Stomach (tissue), 4 donors: ENCODE measurements at regions not wholly inside any gene's neighbourhood (a gene's known extent, or its start where the extent isn't known, plus 50 kb on each side); places are given as distances from the start of the nearest gene placed in this dataset.

Experiments
- CTCF ChIP-seq, 7 experiments: fragments of 450-650 bp in 4 of 7; fragments of 200-600 bp in 3 of 7; sonication (generic) in 3 of 7; IDR thresholded peaks; one replicate each; pipeline ENCODE4 v1.5.1; 2016 to 2019; ENCODE audit warnings: antibody characterized with exemption in 7 of 7, control low read depth in 2 of 7, mild to moderate bottlenecking in 1 of 7
- EP300 ChIP-seq: sonication (generic); formaldehyde crosslinking; IDR thresholded peaks from one replicate; pipeline ENCODE4 v1.6.1; 2017; ENCODE audit warnings: antibody characterized with exemption
- POLR2A ChIP-seq, 4 donors: fragments of 450-650 bp; IDR thresholded peaks; one replicate each; pipeline ENCODE4 v1.6.1; 2016; ENCODE audit warnings: antibody characterized with exemption in 4 of 4, control low read depth in 2 of 4, mild to moderate bottlenecking in 1 of 4, moderate library complexity in 1 of 4
- POLR2AphosphoS5 ChIP-seq, 3 donors: sonication (generic); formaldehyde crosslinking; IDR thresholded peaks; one replicate each; pipeline ENCODE4 v1.6.1; 2016; ENCODE audit warnings: antibody characterized with exemption in 3 of 3

GRCh38 chr10:4579844-4580243 lies 246.2 kb upstream of the AKR1E2 start:
- TF ChIP-seq POLR2A (IDR thresholded peaks at IDR 0.05): no peak
- no peak for TF ChIP-seq CTCF (IDR thresholded peaks at IDR 0.05)
- TF ChIP-seq EP300: no peak
- TF ChIP-seq POLR2AphosphoS5 (IDR thresholded peaks at IDR 0.05): no peak
